ENCODE measurements at regions not wholly inside any gene's neighbourhood (a gene's known extent, or its start where the extent isn't known, plus 50 kb on each side); places are given as distances from the start of the nearest gene placed in this dataset.
"Not testable (repeated sequence)": the region's sequence is repeated elsewhere in the genome, so short reads cannot be mapped to it uniquely, and the experiment has no call there.

DNA sequence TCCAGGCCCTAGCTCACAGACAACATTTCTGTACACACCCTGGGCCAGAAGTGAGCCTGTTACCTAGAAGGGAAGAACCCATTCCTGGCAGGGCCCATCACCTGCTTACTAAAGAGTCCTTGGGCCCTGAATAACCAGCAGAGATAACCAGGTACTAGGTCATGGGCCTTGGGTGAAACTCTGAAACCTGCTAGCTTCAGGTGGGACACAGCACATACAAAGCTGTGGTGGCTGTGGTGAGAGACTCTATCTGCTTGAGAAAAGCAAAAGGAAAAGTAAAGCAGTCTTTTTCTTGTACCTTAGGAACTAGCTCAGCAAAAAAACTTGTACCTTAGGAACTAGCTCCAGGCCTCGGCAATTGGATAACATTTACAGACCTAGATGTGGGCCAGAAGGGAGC, 1895.9 kb upstream of the PCDH20 start:
- DNase-seq (ENCODE audit: low spot score in 2 of 2) (no peak), FAIRE-seq (no peak)

DNA sequence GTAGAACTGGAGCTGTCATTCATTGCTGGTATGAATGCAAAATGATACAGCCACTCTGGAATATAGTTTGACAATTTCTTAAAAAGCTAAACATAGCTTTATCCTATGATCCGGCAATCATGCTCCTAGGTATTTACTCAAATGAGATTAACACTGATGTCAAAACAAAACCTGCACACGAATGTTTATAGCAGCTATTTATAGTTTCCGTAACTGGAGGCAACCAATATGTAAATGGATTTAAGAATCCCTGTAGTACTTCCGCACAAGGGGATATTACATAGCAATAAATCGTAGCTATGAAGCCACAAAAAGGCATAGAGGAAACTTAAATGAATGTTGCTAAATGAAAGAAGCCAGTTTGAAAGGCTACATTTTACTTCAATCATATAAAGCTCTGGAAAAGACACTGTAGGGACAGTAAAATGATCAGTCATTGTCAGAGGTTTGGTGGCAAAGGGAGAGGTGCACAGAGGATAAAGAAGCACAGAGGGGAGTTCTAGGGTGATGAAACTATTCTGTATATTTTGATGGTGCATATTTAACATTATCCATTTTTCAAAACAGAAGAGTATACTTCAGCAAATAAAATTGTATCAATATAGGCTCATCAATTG, 1893.0 kb upstream of the PCDH20 start:
- no peak for DNase-seq (ENCODE audit: low spot score in 2 of 2)
- FAIRE-seq: no peak

GRCh38 chr13:63307228-63307627, 1891.6 kb upstream of the PCDH20 start:
- FAIRE-seq (no peak), DNase-seq (ENCODE audit: low spot score in 2 of 2) (no peak)

DNA sequence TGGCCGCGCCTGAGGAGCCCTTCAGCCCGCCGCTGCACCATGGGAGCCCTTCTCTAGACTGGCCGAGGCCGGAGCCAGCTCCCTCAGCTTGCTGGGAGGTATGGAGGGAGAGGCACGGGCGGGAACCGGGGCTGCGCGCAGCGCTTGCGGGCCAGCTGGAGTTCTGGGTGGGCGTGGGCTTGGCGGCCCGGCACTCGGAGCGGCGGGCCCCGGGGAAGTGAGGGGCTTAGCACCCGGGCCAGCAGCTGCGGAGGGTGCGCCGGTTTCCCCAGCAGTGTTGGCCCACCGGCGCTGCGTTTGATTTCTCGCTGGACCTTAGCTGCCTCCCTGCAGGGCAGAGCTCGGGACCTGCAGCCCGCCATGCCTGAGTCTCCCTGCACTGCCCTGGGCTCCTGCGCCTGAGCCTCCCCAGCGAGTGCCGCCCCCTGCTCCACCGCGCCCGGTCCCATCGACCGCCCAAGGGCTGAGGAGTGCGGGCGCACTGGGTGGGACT, 1890.0 kb upstream of the PCDH20 start:
- FAIRE-seq: no peak

DNA sequence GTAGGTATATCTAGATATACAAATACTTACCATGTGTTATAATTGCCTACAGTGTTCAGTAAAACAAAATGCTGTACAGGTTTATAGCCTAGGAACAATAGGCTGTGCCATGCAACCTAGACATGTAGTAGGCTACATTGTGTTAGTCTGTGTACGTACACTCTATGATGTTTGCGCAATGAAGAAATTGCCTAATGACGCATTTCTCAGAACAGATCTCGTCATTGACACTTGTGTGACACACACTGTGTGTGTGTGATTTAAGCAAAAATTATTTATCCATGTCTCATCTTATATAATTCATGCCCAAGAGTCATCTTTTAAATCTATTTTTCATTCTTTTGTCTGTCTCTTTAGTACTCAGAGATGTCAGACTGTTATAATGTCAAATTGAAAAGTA, 1888.8 kb upstream of the PCDH20 start:
- FAIRE-seq: no peak
- no peak for DNase-seq (ENCODE audit: low spot score in 2 of 2)

More for the DNA sequence above, 1890.0 kb upstream of the PCDH20 start:
- DNase-seq (ENCODE audit: low spot score in 2 of 2): no peak

- FAIRE-seq (no peak), DNase-seq (ENCODE audit: low spot score in 2 of 2) (no peak)
These were observed 1884.3 kb upstream of the PCDH20 start for GRCh38 chr13:63299866-63300394.

- DNase-seq (ENCODE audit: low spot score in 2 of 2): no peak
- FAIRE-seq: no peak
These were observed 1881.5 kb upstream of the PCDH20 start for GRCh38 chr13:63297163-63297562.

GRCh38 chr13:63291701-63292100, 1876.1 kb upstream of the PCDH20 start:
- no peak for FAIRE-seq

DNA sequence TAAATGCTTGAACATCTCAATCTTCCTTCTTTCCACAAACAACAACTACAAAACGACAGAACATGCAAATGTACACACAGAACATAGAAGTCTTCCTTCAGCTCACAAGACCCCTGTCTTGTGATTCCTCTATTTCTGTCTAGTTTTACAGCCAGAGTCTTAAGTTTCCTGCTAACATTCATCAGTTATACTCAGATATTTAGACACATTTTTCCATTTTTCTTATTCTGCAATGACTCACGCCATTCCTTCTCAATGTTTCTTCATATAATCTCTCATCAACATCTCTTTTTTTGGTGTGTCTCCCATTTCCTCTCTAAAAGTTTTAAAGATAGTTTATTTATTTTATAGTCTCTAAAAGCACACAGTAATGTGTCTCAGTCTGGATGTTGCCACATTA, 1872.9 kb upstream of the PCDH20 start:
- FAIRE-seq: no peak
- DNase-seq (ENCODE audit: low spot score in 2 of 2): no peak

More at GRCh38 chr13:63291701-63292100, 1876.1 kb upstream of the PCDH20 start:
- no peak for DNase-seq (ENCODE audit: low spot score in 2 of 2)

- no peak for FAIRE-seq
- DNase-seq (ENCODE audit: low spot score in 2 of 2): no peak
These were observed 1872.3 kb upstream of the PCDH20 start for GRCh38 chr13:63287926-63288325.

GRCh38 chr13:63285426-63285825, 1869.8 kb upstream of the PCDH20 start:
- DNase-seq (ENCODE audit: low spot score in 2 of 2) (no peak), FAIRE-seq (no peak)

DNA sequence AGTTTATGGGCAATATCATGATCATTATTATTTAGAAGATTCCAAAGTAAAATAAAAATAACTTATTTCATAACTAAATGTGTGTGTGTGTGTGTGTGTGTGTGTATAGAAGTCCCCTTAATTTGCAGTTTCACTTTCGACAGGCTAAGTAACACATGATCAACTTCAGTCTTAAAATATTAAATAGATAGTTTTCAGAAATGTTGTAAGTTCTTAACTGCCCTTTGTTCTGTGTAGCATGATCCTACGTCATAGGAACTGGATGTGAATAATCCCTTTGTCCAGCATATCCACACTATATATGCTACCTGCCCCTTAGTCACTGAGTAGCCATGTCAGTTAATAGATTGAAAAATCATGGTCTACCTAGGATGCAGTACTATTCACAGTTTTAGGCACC, 1863.5 kb upstream of the PCDH20 start:
- no peak for FAIRE-seq
- no peak for DNase-seq (ENCODE audit: low spot score in 2 of 2)

- DNase-seq (ENCODE audit: low spot score in 2 of 2) (no peak), FAIRE-seq (no peak)
These were observed 1859.1 kb upstream of the PCDH20 start for GRCh38 chr13:63274772-63275171.

DNA sequence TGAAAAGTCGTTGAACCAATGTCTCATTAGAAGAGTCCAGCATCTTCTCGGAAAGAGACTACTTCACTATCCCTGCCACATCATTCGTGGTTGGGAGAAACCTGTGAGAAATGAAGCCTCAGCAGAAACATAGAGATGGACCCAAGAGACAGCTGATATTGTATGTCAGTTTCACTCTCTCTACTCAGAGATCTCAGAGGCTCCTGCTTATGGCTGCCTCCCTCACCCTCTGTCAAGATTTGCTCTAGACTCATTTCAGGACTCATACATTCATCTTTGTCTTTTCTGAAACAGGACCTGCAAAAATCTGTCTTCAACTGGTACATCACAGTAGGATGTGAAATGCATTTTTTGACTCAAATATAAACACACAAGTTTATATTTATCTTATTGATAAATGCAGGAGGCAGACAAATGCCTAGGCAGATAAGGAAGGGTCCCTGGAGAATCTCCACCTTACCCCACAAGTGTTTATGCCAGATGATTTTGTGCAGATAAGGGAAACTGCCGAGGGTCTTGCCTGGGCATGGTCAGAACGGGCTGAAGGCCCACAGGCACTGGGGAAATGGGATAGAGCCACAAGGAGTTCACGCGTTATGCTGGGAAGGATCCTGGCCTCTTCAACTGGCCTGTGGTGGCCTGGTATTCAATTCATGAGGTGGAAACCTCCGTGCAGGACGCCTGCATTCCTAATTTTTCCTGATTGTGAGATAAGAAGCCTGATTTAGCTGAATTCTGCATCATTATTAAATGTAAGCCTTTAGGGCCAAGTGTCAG, 1834.0 kb upstream of the PCDH20 start:
- DNase-seq (ENCODE audit: low spot score in 2 of 2) (no peak), FAIRE-seq (no peak)

- DNase-seq (ENCODE audit: low spot score in 2 of 2); FAIRE-seq: not testable (repeated sequence)
These were observed 1821.2 kb upstream of the PCDH20 start for GRCh38 chr13:63236667-63237396.

- not testable (repeated sequence) for DNase-seq (ENCODE audit: low spot score in 2 of 2); FAIRE-seq
These were observed 1802.9 kb upstream of the PCDH20 start for GRCh38 chr13:63218596-63218995.

DNA sequence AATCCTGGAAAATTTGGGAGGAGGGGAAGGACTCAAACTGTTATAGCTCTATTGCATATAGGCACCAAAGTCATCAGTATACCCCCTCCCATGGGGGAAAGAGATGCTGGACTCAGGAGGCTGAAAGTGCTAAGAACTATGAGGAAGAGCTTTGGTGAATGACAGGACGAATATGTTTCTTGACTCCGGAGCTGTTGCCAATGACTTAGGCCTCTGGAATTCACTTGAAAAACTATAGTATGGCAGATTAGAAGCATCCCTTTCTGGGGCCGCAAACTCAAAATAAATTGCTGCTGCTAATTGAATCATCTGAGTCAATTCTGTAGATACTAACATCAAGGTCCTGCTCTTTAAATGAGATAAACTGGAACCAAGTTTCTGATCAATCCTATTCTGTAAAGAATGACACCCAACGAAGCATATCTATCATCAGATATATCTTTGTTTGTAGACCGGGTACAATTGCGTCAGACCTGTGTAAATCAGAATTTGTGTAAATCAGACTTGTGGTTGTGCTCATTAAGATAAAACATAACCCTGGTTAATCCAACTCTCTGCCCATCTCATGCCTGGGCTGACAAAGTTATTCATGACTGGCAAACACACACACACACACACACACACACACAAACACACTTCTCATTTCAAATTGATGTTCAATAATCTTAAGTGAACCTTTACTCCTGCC, 1793.8 kb upstream of the PCDH20 start:
- no peak for FAIRE-seq
- no peak for DNase-seq (ENCODE audit: low spot score in 2 of 2)

DNA sequence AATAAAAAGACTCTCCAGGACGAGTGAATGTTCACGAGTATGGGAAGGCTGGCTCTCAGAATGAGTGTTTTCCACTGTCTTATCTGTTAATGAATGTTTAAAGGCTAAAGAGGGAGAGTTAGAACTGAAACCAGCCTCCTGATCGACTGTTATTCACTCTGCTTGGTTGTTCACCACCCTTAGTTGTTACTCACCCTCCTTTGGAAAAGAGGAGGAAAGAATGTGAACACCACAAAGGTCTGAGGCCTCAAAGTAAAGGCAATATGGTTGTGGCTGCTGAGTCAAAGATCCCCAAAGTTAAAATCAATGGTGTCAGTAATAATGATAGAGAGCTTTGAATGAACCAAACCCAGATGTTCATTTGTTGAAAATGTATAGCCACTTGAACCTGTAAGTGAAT, 1793.2 kb upstream of the PCDH20 start:
- DNase-seq (ENCODE audit: low spot score in 2 of 2) (no peak), FAIRE-seq (no peak)

GRCh38 chr13:63206461-63206860, 1790.8 kb upstream of the PCDH20 start:
- DNase-seq (ENCODE audit: low spot score in 2 of 2) (no peak), FAIRE-seq (no peak)

DNA sequence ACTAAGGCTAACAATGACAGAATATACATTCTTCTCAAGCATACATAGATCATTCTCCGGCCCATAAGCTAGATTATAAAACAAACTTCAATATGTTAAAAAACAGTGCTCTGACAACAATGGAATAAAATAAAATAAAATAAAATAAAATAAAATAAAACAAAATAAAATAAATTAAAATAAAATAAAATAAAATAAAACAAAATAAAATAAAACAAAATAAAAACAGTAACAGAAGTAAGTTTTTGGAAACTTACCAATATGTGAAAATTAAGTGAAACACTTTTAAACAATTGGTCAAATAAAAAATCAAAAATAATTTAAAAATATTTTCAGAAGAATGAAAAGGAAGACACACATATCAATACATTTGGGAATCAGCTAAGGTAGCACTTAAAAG, 1785.8 kb upstream of the PCDH20 start:
- DNase-seq (ENCODE audit: low spot score in 2 of 2): no peak
- FAIRE-seq: peak; percentile 99

All from frontal cortex (tissue), 3 donors.